Panc1 (cell line): ENCODE measurements at regions not wholly inside any gene's neighbourhood (a gene's known extent, or its start where the extent isn't known, plus 50 kb on each side); places are given as distances from the start of the nearest gene placed in this dataset.

Experiments
- ATAC-seq: fragments of 200-7000 bp; cut with Tn5 transposase; 2 replicates; pipeline ENCODE4 v1.9.1; 2020; ENCODE audit warnings: mild to moderate bottlenecking, moderate library complexity
- BruUV-seq: library from RNA; stranded (reverse); fragments of 400-500 nt; replicated peaks from 2 replicates; lab custom pipeline; 2021; lab: Mats Ljungman, UMichigan
- CTCF ChIA-PET: fragments of 300-600 bp; sonication (Branson Sonifier 250); formaldehyde crosslinking; loops from one replicate; lab custom pipeline; 2022; ENCODE audit warnings: antibody characterized with exemption; lab: Charles Lee
- POLR2A ChIA-PET: fragments of 300-600 bp; sonication (Branson Sonifier 250); formaldehyde crosslinking; loops from one replicate; lab custom pipeline; 2022; ENCODE audit warnings: antibody characterized with exemption; lab: Charles Lee
- DNase-seq: peaks from one replicate; pipeline ENCODE4 v3.0.0-alpha.2; 2010; ENCODE audit warnings: low read depth, low spot score
- H3K27ac ChIP-seq: 2 replicates; pipeline ENCODE4 v1.5.1; 2011; ENCODE audit warnings: mild to moderate bottlenecking, low read length, inconsistent platforms
- H3K27me3 ChIP-seq: fragments of 200-500 bp; sonication (Bioruptor generic); 2 replicates; pipeline ENCODE4 v1.6.0; 2014; ENCODE audit warnings: low read length, inconsistent platforms; ENCODE audit not compliant: control insufficient read depth, insufficient read depth
- H3K36me3 ChIP-seq: fragments of 200-500 bp; sonication (Bioruptor generic); 2 replicates; pipeline ENCODE4 v1.5.1; 2014; ENCODE audit warnings: inconsistent platforms, mild to moderate bottlenecking, low read length, moderate library complexity; ENCODE audit not compliant: control insufficient read depth, insufficient read depth
- H3K4me1 ChIP-seq: 2 replicates; pipeline ENCODE4 v1.5.1; 2011; ENCODE audit warnings: inconsistent platforms, mild to moderate bottlenecking, low read length, moderate library complexity; ENCODE audit not compliant: control insufficient read depth, insufficient read depth
- H3K4me3 ChIP-seq, 2 experiments: 2 replicates each; pipeline ENCODE4 v1.5.1; 2011 to 2012; ENCODE audit warnings: low read depth in 2 of 2, low read length in 2 of 2, mild to moderate bottlenecking in 2 of 2, inconsistent platforms in 1 of 2, moderate library complexity in 1 of 2
- H3K9me3 ChIP-seq: fragments of 200-500 bp; sonication (Bioruptor generic); 2 replicates; pipeline ENCODE4 v1.5.1; 2014; ENCODE audit warnings: low read depth, mild to moderate bottlenecking, inconsistent platforms, low read length, moderate library complexity; ENCODE audit not compliant: control insufficient read depth, insufficient read depth
- POLR2AphosphoS5 ChIP-seq: IDR thresholded peaks from 2 replicates; pipeline ENCODE4 v1.6.1; 2012; ENCODE audit warnings: mild to moderate bottlenecking, low read depth, low read length, moderate library complexity
- SIN3A ChIP-seq: IDR thresholded peaks from 2 replicates; pipeline ENCODE4 v1.6.1; 2012; ENCODE audit warnings: low read depth, mild to moderate bottlenecking, low read length, moderate library complexity, borderline replicate concordance; ENCODE audit not compliant: insufficient read depth
- TCF7L2 ChIP-seq: IDR thresholded peaks from 2 replicates; pipeline ENCODE4 v1.6.1; 2011; ENCODE audit warnings: mild to moderate bottlenecking, low read depth, low read length, inconsistent platforms
- in situ Hi-C: cut with HindIII; loops from 2 replicates; pipeline ENCODE4 v1.10.0; 2016; ENCODE audit warnings: low sequenced_read_pairs, low pct_unique_long_range_greater_than_20kb
- intact Hi-C: fragments of 100-400 bp; cut with micrococcal nuclease; formaldehyde crosslinking; loops from one replicate; pipeline ENCODE4 v1.10.0; 2022; ENCODE audit not compliant: unreplicated experiment
- TF ChIP-seq, protein P1 (sequence below), 2 experiments: IDR thresholded peaks; 2 replicates each; pipeline ENCODE4 v1.6.1; 2011 to 2012; ENCODE audit warnings: low read depth in 2 of 2, control low read depth in 1 of 2, low read length in 1 of 2, mild to moderate bottlenecking in 1 of 2, moderate library complexity in 1 of 2; ENCODE audit not compliant: insufficient read depth in 1 of 2
- TF ChIP-seq, protein P2 (sequence below): fragments of 450-650 bp; IDR thresholded peaks from 2 replicates; pipeline ENCODE4 v1.5.1; 2017; ENCODE audit warnings: mild to moderate bottlenecking

DNA sequence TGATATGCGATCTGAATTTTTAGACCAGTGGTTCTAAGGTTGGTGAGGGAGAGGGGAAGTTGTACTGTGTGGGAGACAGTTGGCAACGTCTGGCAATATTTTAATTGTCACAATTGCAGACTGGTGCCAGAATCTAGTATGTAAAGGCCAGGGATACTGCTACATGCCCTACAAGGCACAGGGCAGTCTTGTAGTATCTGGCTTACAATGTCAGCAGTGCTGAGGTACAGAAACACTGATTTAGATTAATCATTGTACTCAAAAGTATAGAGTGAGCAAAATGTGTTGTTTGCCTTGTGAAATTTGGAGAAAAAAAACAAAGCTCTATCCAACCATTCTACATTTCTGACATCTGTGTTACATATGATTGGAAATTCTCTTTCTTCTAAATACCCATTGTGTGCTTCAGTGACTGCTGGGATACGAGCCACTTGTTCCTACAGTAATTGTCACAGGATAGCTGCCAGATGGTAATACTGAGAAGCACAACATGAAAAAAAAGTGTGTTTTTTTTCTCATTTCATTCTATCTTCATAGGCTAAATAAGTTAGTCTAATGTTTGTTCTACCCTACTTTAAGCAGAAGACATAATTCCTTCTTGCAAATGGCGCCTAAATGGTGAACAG lies 526.7 kb upstream of the AGA start:
- TF ChIP-seq POLR2AphosphoS5 = no peak
- TF ChIP-seq TCF7L2 = no peak
- no peak for TF ChIP-seq SIN3A
- TF ChIP-seq, protein P1, sequence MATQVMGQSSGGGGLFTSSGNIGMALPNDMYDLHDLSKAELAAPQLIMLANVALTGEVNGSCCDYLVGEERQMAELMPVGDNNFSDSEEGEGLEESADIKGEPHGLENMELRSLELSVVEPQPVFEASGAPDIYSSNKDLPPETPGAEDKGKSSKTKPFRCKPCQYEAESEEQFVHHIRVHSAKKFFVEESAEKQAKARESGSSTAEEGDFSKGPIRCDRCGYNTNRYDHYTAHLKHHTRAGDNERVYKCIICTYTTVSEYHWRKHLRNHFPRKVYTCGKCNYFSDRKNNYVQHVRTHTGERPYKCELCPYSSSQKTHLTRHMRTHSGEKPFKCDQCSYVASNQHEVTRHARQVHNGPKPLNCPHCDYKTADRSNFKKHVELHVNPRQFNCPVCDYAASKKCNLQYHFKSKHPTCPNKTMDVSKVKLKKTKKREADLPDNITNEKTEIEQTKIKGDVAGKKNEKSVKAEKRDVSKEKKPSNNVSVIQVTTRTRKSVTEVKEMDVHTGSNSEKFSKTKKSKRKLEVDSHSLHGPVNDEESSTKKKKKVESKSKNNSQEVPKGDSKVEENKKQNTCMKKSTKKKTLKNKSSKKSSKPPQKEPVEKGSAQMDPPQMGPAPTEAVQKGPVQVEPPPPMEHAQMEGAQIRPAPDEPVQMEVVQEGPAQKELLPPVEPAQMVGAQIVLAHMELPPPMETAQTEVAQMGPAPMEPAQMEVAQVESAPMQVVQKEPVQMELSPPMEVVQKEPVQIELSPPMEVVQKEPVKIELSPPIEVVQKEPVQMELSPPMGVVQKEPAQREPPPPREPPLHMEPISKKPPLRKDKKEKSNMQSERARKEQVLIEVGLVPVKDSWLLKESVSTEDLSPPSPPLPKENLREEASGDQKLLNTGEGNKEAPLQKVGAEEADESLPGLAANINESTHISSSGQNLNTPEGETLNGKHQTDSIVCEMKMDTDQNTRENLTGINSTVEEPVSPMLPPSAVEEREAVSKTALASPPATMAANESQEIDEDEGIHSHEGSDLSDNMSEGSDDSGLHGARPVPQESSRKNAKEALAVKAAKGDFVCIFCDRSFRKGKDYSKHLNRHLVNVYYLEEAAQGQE (IDR thresholded peaks at IDR 0.05; ENCODE audit: insufficient read depth in 1 of 2, low read depth in 2 of 2, low read length in 1 of 2) = no peak
- TF ChIP-seq, protein P2, sequence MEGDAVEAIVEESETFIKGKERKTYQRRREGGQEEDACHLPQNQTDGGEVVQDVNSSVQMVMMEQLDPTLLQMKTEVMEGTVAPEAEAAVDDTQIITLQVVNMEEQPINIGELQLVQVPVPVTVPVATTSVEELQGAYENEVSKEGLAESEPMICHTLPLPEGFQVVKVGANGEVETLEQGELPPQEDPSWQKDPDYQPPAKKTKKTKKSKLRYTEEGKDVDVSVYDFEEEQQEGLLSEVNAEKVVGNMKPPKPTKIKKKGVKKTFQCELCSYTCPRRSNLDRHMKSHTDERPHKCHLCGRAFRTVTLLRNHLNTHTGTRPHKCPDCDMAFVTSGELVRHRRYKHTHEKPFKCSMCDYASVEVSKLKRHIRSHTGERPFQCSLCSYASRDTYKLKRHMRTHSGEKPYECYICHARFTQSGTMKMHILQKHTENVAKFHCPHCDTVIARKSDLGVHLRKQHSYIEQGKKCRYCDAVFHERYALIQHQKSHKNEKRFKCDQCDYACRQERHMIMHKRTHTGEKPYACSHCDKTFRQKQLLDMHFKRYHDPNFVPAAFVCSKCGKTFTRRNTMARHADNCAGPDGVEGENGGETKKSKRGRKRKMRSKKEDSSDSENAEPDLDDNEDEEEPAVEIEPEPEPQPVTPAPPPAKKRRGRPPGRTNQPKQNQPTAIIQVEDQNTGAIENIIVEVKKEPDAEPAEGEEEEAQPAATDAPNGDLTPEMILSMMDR = no peak
- POLR2A ChIA-PET = no interaction called here
- no peak for ATAC-seq
- Histone ChIP-seq H3K27me3 (no peaks in the 10 kb centered on the region), H3K4me1 (no peaks in the 10 kb centered on the region), H3K9me3 (no peaks in the 10 kb centered on the region), H3K36me3 (no peaks in the 10 kb centered on the region), H3K4me3 (no peak overlapping the region), H3K27ac (no peak overlapping the region)
- CTCF ChIA-PET = no interaction called here
- in situ Hi-C loops = no loop called here
- no TSS peak for BruUV-seq
- no peak for DNase-seq
- intact Hi-C loops = no loop called here

DNA sequence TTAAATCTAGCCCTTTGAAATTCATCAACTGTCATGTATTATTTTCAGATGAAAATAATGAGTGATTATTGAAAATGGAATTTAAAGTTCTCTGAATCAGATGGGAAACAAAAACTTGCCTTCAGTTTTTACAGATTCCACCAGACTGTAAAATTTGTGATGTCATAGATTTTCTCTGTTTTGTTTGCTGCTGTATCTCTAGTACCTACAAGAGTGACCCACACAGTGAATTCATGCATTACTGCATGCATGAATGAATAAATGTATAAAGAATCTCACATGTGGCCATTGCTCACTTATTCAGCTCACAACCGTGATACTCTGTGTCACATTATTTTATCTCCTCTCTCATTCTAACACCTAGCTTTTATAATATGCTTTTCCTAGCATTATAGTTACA lies 532.2 kb upstream of the AGA start:
- intact Hi-C loops (no loop called here), in situ Hi-C loops (no loop called here)
- ATAC-seq (no peak), DNase-seq (no peak)
- Histone ChIP-seq H3K4me1 (no peaks in the 10 kb centered on the region), H3K9me3 (no peaks in the 10 kb centered on the region), H3K27me3 (no peaks in the 10 kb centered on the region), H3K36me3 (no peaks in the 10 kb centered on the region), H3K4me3 (no peak overlapping the region), H3K27ac (no peak overlapping the region)
- ChIA-PET POLR2A (no interaction called here), CTCF (no interaction called here)
- TF ChIP-seq, protein P1 (IDR thresholded peaks at IDR 0.05; ENCODE audit: insufficient read depth in 1 of 2, low read depth in 2 of 2, low read length in 1 of 2) = no peak
- TF ChIP-seq, protein P2 = no peak
- TF ChIP-seq POLR2AphosphoS5 (no peak), SIN3A (no peak), TCF7L2 (no peak)
- no TSS peak for BruUV-seq
